Natural killer cell (primary cell): ENCODE measurements at regions not wholly inside any gene's neighbourhood (a gene's known extent, or its start where the extent isn't known, plus 50 kb on each side); places are given as distances from the start of the nearest gene placed in this dataset.

Source experiments
- ATAC-seq, 3 donors: fragments of 150-1000 bp in 2 of 3; fragments of 200-7000 bp in 1 of 3; cut with Tn5 transposase; 1 replicate in 1 of 3; 2 replicates in 2 of 3; pipeline ENCODE4 v1.10.0; 2021; ENCODE audit warnings: mild to moderate bottlenecking in 2 of 3, moderate library complexity in 2 of 3
- DNase-seq, 2 donors: peaks; one replicate each; pipeline versions ENCODE4 v3.0.0 to v3.0.0-alpha.2; 2013 to 2021; ENCODE audit warnings: mixed read lengths in 1 of 2
- H3K27ac ChIP-seq: one replicate; pipeline ENCODE4 v1.5.1; 2013; ENCODE audit warnings: mild to moderate bottlenecking, low read length
- H3K27me3 ChIP-seq: one replicate; pipeline ENCODE4 v1.6.1; 2013; ENCODE audit warnings: low read length; ENCODE audit not compliant: control insufficient read depth, insufficient read depth
- H3K36me3 ChIP-seq: one replicate; pipeline ENCODE4 v1.6.1; 2013; ENCODE audit warnings: low read length; ENCODE audit not compliant: control insufficient read depth, insufficient read depth
- H3K4me1 ChIP-seq: one replicate; pipeline ENCODE4 v1.6.1; 2013; ENCODE audit warnings: low read length; ENCODE audit not compliant: control insufficient read depth, insufficient read depth
- H3K4me3 ChIP-seq: one replicate; pipeline ENCODE4 v1.5.1; 2013; ENCODE audit warnings: low read length
- H3K9me3 ChIP-seq: one replicate; pipeline ENCODE4 v1.6.1; 2013; ENCODE audit warnings: low read length; ENCODE audit not compliant: control insufficient read depth, insufficient read depth
- H3K27ac Mint-ChIP-seq, 2 donors: one replicate each; pipeline ENCODE4 v1.8.0; 2022; ENCODE audit warnings: mild to moderate bottlenecking in 2 of 2, mixed read lengths in 2 of 2, moderate library complexity in 1 of 2
- H3K27me3 Mint-ChIP-seq, 2 donors: one replicate each; pipeline ENCODE4 v1.8.0; 2022; ENCODE audit warnings: low read depth in 2 of 2, mixed read lengths in 2 of 2
- H3K36me3 Mint-ChIP-seq: one replicate; pipeline ENCODE4 v1.8.0; 2022; ENCODE audit warnings: mixed read lengths
- H3K4me1 Mint-ChIP-seq, 2 donors: one replicate each; pipeline ENCODE4 v1.8.0; 2022; ENCODE audit warnings: mixed read lengths in 2 of 2
- H3K4me3 Mint-ChIP-seq: one replicate; pipeline ENCODE4 v1.8.0; 2022; ENCODE audit warnings: mild to moderate bottlenecking, moderate library complexity, mixed read lengths
- H3K9me3 Mint-ChIP-seq, 2 donors: one replicate each; pipeline ENCODE4 v1.8.0; 2022; ENCODE audit warnings: mixed read lengths in 2 of 2
- CTCF ChIP-seq: fragments of 200-600 bp; IDR thresholded peaks from one replicate; pipeline ENCODE4 v1.8.0; 2022; ENCODE audit warnings: antibody characterized with exemption
- WGBS: methylation state at CpG from one replicate; pipeline ENCODE4 v1.1.7; 2013; ENCODE audit warnings: missing lambda C conversion rate; ENCODE audit not compliant: insufficient coverage; 5-methylcytosine and 5-hydroxymethylcytosine counted together
- intact Hi-C: fragments of 100-400 bp; cut with micrococcal nuclease; formaldehyde crosslinking; loops from one replicate; pipeline ENCODE4 v1.14.2; 2022

DNA sequence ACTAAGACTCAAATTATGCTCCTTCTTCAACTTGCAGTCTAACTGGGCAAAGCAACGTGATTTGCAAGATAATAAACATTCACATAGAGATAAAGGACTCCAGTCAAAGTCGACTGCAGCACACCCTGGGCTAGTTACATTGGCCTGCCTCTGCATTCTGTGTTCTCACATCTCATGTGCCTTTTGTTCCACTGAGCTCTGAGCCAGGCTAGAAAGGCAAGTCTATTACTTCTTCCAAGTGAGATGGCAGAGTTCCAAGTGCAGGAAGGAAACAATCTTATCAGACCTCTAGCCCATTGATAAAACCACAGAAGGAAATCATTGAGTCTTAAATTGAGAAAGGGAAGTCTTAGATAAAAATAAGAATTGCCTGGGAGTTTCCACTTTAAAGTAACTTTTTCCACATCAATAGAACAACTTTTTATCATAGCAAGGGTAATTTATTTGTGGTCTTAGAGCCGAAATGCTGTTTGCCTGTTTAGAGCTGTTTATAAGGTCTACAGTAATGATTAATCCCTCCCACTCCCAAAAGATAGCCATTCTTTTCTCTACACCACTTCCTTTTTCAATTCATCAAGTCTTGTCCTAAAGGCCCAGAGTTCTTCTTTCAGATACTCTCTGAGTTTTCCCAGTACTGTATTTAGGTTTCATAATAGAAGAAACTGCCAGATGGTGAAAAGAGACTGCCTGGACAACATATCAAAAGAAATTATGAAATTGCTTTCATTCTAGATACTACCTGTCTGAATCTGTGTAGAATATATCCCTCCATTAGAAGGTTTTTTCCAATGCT, 200.2 kb downstream of the GUCY2F start:
- Mint-ChIP-seq H3K4me3 (no peak overlapping the region), H3K9me3 (peaks cover 0 to 5% of the 10 kb centered on the region in 2 donors), H3K4me1 (no peaks in the 10 kb centered on the region), H3K27me3 (no peaks in the 10 kb centered on the region), H3K27ac (no peak overlapping the region), H3K36me3 (no peaks in the 10 kb centered on the region)
- H3K4me3 ChIP-seq: no peak overlapping the region
- no peak overlapping the region for H3K27ac ChIP-seq
- ATAC-seq: no peak
- no peak for TF ChIP-seq CTCF
- 5% methylated on average over 2 of the region's 3 CpGs for WGBS
- intact Hi-C loops: no loop called here
- no peaks in the 10 kb centered on the region for H3K36me3 ChIP-seq
- DNase-seq: no peak
- no peaks in the 10 kb centered on the region for H3K4me1 ChIP-seq
- no peaks in the 10 kb centered on the region for H3K27me3 ChIP-seq
- H3K9me3 ChIP-seq: no peaks in the 10 kb centered on the region

- Histone ChIP-seq H3K4me3 (no peak overlapping the region), H3K9me3 (no peaks in the 10 kb centered on the region), H3K27ac (no peak overlapping the region), H3K36me3 (no peaks in the 10 kb centered on the region), H3K4me1 (no peaks in the 10 kb centered on the region), H3K27me3 (no peaks in the 10 kb centered on the region)
- H3K9me3 Mint-ChIP-seq: peaks cover 0 to 5% of the 10 kb centered on the region in 2 donors
- ATAC-seq: no peak
- no peak overlapping the region for H3K27ac Mint-ChIP-seq
- intact Hi-C loops: no loop called here
- H3K27me3 Mint-ChIP-seq: no peaks in the 10 kb centered on the region
- 80% methylated on average over 3 of the region's 3 CpGs for WGBS
- DNase-seq: no peak
- H3K36me3 Mint-ChIP-seq: no peaks in the 10 kb centered on the region
- H3K4me3 Mint-ChIP-seq: no peak overlapping the region
- H3K4me1 Mint-ChIP-seq: no peaks in the 10 kb centered on the region
- TF ChIP-seq CTCF: no peak
Measured at GRCh38 chrX:109274806-109275205, 207.1 kb downstream of the GUCY2F start.

GRCh38 chrX:109270580-109271484, 211.1 kb downstream of the GUCY2F start:
- Histone ChIP-seq H3K36me3 (no peaks in the 10 kb centered on the region), H3K9me3 (no peaks in the 10 kb centered on the region), H3K4me1 (no peaks in the 10 kb centered on the region), H3K27ac (no peak overlapping the region), H3K4me3 (no peak overlapping the region), H3K27me3 (no peaks in the 10 kb centered on the region)
- no peaks in the 10 kb centered on the region for H3K4me1 Mint-ChIP-seq
- H3K9me3 Mint-ChIP-seq: peaks cover 2 to 3% of the 10 kb centered on the region in 2 donors
- TF ChIP-seq CTCF: no peak
- H3K36me3 Mint-ChIP-seq: no peaks in the 10 kb centered on the region
- no peaks in the 10 kb centered on the region for H3K27me3 Mint-ChIP-seq
- no peak overlapping the region for H3K4me3 Mint-ChIP-seq
- no peak for ATAC-seq
- WGBS: 11% methylated on average over 2 of the region's 2 CpGs
- no peak overlapping the region for H3K27ac Mint-ChIP-seq
- no peak for DNase-seq
- intact Hi-C loops: no loop called here
